ENCODE measurements at regions not wholly inside any gene's neighbourhood (a gene's known extent, or its start where the extent isn't known, plus 50 kb on each side); places are given as distances from the start of the nearest gene placed in this dataset.

DNA sequence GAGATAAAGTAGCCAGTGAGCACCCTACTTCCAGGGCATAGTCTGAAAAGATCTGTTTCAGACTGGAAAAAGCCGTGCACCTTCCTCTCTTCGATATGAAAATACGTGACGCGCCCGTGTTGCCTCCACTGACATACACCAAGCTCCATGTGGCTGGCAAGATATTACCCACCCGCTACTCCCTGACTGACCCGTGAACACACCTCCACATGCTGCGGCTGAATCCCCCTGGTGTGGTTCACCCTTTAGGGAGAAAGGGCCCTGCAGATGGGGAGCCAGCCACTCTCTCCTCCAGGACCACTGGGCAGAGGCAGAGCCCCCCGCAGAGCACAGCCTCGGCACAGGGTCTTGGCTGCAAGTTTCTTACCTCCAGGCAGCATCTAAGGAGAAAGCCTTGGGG is 245.0 kb downstream of the BRD1 start:
- DNase-seq = no peak

DNA sequence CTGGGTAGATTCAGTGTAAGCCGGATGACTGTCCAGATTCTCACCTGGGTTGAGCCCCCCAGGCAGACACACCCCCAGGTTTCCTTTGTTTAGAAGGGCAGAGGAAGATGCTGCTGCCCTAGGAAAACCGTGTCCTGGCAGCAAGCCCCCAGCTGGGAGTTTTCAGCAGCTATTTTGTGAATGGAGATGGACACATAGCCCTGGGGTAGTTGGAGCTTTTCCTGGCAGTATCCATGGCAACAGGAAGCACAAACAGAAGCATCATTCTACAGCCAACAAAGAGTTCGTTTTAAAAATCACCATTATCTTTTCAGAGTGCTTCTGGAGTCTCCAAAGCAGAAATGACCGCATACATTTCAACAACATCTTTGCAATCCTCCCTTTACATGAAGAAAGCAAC is 245.5 kb downstream of the BRD1 start:
- no peak for DNase-seq

GRCh38 chr22:49580024-49580423 is 247.6 kb downstream of the BRD1 start:
- no peak for DNase-seq

GRCh38 chr22:49577168-49578060 is 250.3 kb downstream of the BRD1 start:
- DNase-seq = no peak

DNA sequence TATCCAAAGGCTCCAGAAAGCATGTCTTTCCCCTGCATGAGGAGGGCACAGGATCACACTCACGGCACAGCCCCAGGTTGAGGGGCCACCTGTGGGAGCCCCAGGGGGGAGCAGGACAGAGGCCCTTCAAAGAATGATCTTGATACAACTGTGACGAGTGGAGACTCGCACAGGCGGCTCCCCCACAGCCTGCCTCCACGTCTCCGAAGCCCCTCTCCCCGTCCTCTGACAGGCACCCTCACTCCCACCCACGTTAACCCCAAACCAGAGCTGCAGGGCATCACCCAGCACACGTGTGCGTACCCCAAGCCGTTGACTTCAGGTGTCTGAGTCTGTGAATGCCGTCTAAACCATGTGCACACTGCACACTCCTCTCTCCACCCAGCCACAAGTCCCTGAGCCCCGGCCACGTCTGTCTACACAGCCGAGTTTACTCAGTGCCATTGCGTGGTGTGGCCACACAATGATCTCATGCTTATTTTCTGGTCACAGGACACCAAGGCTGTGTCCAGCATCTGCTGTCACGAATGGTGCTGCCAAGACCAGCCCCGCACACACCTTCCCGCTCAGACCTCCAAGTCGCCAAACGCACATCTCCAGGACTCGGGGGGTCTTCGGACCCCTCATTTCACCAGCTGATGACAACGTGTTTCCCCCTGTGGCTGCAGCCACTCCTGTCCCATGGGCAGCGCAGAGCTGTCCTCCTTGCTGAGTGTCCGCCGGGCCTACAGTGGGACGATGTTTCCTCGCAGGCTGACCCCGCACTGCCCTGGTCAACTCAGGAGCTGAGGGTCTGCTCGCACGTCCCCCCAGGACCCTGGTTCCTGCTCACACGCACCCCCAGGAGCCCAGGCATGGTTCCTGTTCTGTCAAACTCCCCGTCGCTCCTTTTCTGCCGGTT is 251.2 kb downstream of the BRD1 start:
- no peak for DNase-seq

- DNase-seq = no peak
Observed at GRCh38 chr22:49575703-49576081, 252.0 kb downstream of the BRD1 start.

GRCh38 chr22:49574881-49575702 is 252.6 kb downstream of the BRD1 start:
- no peak for DNase-seq

GRCh38 chr22:49574205-49574880 is 253.3 kb downstream of the BRD1 start:
- no peak for DNase-seq

DNA sequence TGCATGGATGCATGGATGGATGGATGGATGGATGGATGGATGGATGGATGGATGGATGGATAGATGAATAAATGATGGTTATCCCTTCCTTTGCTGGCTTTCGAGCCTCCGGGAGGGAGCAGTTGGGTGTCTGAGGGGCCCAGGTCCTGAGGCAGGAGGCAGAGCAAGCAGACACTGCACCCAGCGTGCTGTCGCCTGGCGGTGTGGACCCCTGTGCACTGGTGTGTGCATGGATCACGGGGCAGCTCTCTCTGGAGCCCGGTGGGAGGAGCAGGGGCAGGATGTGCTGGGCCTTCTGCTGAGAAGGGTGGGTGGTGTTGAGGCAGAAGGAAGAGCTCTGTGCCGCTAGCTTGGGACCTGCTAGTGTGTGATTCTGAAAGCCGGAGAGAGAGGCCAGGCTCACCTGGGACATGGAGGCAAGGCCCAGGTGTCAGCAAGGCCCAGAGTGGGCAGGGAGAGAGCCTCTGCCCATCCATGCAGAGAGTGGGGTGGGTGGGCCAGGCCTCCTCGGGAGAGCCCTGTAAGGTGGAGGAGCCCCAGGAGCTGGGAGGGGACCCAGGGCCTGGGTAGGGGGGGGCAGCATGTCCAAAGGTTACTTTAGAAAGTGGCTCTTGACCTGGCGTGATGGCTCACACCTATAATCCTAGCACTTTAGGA is 254.4 kb downstream of the BRD1 start:
- no peak for DNase-seq

DNA sequence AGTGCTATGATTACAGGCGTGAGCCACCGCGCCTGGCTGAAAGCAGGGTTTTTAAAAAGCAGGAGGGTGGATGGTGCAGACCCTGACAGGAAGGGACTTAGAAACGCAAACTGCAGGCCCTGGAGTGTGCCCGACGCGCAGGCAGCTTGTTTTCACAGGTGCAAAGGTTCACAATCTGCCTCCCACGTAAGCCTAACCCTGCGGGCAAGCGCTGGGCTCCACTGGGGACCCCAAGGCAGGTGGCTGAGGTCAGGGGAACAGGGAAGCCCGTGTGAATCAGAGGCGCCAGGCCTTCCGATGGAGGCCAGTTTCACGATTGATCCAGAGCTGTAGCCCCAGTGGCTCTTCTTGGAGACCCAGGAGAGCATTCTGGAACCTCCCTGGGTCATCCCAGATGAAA is 256.3 kb downstream of the BRD1 start:
- DNase-seq = no peak

DNA sequence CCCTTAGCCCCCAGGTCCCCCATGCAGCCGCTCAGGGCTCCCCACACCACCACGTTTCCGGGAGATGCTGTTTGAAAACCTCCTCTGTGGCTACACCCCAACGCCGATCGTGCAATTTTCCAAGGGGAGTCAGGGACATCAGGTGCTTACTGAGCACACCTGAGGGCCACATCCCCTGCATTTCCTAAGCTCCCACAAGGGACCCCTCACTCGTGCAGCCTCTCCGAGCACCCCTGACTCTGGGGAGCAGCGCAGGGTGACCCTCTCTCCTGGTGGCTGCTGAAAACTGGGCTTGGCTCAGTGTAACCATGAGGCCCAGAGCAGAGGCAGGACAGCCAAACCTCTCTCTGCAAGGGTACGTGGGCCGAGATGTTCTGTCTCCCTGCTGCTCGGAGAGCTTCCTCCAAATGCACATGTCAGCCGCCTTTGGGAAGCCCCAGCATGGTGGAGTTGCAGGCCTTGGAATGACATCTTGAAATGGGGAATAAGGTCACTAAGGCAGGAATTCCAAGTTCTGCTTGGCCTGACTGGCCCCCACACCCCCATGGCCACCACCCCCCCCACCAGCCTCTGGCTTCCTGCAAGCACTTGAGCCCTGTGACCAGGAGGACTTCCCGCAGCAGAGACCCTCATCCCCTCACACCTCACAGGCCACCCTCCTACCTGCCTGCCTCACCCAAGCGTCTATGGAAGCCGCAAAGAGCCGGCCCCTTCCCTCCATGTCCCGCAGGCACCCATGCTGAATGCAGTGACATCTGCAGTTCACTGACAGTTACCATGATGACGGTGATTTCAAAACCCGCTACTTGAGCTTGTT is 257.4 kb downstream of the BRD1 start:
- no peak for DNase-seq

DNA sequence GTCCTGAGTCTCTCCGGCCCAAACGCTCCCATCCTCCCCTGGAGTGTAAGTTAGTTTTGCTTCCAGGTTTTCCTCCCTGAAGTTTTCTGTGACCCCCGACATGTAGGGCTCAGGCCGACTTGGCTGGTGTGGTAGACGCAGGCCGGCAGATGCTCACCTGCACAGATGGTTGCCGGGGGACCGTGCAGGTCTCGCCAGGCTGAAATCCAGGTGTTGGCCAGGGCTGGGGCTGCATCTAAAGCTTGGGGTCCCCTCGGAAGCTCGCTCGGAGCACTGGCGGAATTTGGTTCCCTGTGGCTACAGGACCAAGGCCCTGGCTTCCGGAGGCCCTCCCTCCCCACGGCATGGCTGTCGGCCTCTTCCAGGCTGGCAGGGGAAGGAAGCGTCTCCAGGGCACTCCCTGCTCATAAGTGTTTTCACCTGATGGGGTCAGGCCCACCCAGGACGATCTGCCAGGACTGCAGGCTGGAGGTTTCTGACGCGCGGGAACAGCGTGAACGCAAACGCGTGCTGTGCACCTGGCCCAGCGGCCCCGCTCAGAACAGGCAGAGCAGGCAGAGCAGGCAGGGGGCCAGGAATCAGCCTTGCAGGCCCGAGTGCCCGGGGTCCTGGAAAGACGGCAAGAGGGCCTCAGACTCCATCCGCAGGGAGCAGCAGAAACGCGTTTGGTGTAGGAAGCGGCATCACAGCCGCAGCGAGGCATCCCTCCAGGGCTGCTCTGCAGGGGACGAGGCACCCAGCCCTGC is 258.2 kb downstream of the BRD1 start:
- no peak for DNase-seq

DNA sequence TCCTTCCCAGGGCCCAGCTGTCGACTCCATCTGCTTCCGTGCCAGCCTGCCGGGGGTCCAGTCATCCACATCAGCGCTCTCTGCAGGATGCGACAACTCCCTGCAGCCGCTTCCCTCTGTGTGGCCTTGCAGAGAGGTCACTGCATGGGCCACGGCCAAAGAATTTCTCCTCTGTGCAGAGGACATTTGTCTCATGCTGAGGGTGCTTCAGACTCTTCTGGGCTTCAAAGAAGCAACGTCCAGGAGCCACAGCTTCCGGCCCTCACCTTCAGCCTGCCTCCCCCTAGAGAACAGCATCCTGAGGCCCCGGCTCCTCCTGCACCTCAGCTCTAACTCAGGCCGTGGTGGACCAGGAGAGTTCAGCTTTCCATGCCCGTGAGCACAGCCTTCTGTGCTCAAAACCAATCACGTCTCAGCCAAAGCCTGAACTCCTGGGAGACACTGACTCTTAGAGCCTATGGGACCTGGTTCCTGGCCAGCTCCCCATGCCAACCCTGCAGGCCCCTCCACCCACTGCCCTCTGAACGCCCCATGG is 258.9 kb downstream of the BRD1 start:
- DNase-seq = no peak

GRCh38 chr22:49567899-49568750 is 259.5 kb downstream of the BRD1 start:
- no peak for DNase-seq

- DNase-seq = peak; percentile 7
Observed at GRCh38 chr22:49566693-49567092, 261.0 kb downstream of the BRD1 start.

- DNase-seq = peak; percentile 5
Observed at GRCh38 chr22:49566141-49566541, 261.5 kb downstream of the BRD1 start.

DNA sequence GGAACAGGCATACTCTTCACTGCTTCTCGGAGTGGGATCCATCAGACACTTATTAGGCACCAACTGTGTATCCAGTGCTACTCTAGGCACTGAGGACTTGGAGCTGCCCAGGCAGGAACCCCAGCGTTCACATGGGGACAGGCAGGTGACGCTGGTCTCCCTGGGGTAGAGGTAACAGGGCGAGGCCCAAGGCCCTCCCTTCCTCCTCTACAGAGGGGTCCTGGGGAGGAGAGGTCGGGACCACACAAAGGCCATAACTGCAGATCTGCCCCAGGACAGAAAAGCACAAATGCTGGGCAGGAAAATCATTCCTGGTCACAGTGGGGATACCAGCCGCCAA is 262.2 kb downstream of the BRD1 start:
- no peak for DNase-seq

- DNase-seq = peak; percentile 10
Observed at GRCh38 chr22:49564666-49565515, 262.8 kb downstream of the BRD1 start.

All from femur (tissue), 1 donor.